B cell (primary cell): ENCODE measurements at regions not wholly inside any gene's neighbourhood (a gene's known extent, or its start where the extent isn't known, plus 50 kb on each side); places are given as distances from the start of the nearest gene placed in this dataset.

Experiments
- ATAC-seq: fragments of 200-7000 bp; cut with Tn5 transposase; one replicate; pipeline ENCODE4 v1.10.0; 2021; ENCODE audit warnings: low read depth, mild to moderate bottlenecking, moderate number of reproducible peaks, moderate library complexity
- CTCF ChIA-PET: fragments of 350-600 bp; sonication (Branson Sonifier 250); formaldehyde crosslinking; loops from one replicate; lab custom pipeline; 2021; ENCODE audit warnings: antibody characterized with exemption, inconsistent platforms; lab: Charles Lee
- POLR2A ChIA-PET: fragments of 350-600 bp; sonication (Branson Sonifier 250); formaldehyde crosslinking; loops from one replicate; lab custom pipeline; 2021; ENCODE audit warnings: antibody characterized with exemption; lab: Charles Lee
- DNase-seq: peaks from one replicate; pipeline ENCODE4 v3.0.0; 2013
- H2AFZ ChIP-seq: 2 replicates; pipeline ENCODE4 v1.6.1; 2012; ENCODE audit warnings: mild to moderate bottlenecking, low read depth, low read length; ENCODE audit not compliant: insufficient read depth, poor library complexity, severe bottlenecking
- H3K27ac ChIP-seq, 2 donors: 1 replicate in 1 of 2; 2 replicates in 1 of 2; pipeline ENCODE4 v1.5.1; 2012 to 2013; ENCODE audit warnings: low read length in 2 of 2, mild to moderate bottlenecking in 2 of 2, moderate library complexity in 1 of 2
- H3K27me3 ChIP-seq, 4 experiments: fragments of 200-600 bp in 1 of 4; sonication (generic) in 1 of 4; replicated peaks in 1 of 4; 1 replicate in 2 of 4; 2 replicates in 2 of 4; pipeline versions ENCODE4 v1.6.1 to v1.7.0; 2013 to 2016; ENCODE audit warnings: low read length in 3 of 4, mild to moderate bottlenecking in 2 of 4, mixed read lengths in 1 of 4, moderate library complexity in 1 of 4; ENCODE audit not compliant: insufficient read depth in 4 of 4, control insufficient read depth in 3 of 4; ENCODE audit errors: control extremely low read depth in 1 of 4
- H3K36me3 ChIP-seq, 2 experiments: replicated peaks in 1 of 2; 1 replicate in 1 of 2; 2 replicates in 1 of 2; pipeline versions ENCODE4 v1.6.1 to v1.7.1; 2013; ENCODE audit warnings: low read length in 1 of 2; ENCODE audit not compliant: insufficient read depth in 2 of 2, control insufficient read depth in 1 of 2; ENCODE audit errors: control extremely low read depth in 1 of 2, extremely low read depth in 1 of 2
- H3K4me1 ChIP-seq, 2 donors: fragments of 200-600 bp in 1 of 2; sonication (generic) in 1 of 2; 1 replicate in 1 of 2; 2 replicates in 1 of 2; pipeline versions ENCODE4 v1.5.1 to v1.6.1; 2013 to 2017; ENCODE audit warnings: low read length in 2 of 2; ENCODE audit not compliant: control insufficient read depth in 2 of 2, insufficient read depth in 2 of 2
- H3K4me2 ChIP-seq: replicated peaks from 2 replicates; pipeline ENCODE3; 2012; ENCODE audit warnings: mild to moderate bottlenecking, low read depth, low read length; ENCODE audit not compliant: poor library complexity, severe bottlenecking
- H3K4me3 ChIP-seq, 5 experiments: fragments of 200-600 bp in 1 of 5; sonication (generic) in 1 of 5; 1 replicate in 3 of 5; 2 replicates in 2 of 5; pipeline versions ENCODE4 v1.5.1 to v1.7.0; 2011 to 2016; ENCODE audit warnings: low read length in 4 of 5, mild to moderate bottlenecking in 4 of 5, low read depth in 2 of 5, control low read depth in 1 of 5, moderate library complexity in 1 of 5; ENCODE audit not compliant: insufficient read depth in 1 of 5; ENCODE audit errors: control extremely low read depth in 1 of 5, extremely low read depth in 1 of 5
- H3K79me2 ChIP-seq: fragments of 200-600 bp; sonication (generic); one replicate; pipeline ENCODE4 v1.6.0; 2016; ENCODE audit warnings: low read length; ENCODE audit not compliant: control insufficient read depth, insufficient read depth
- H3K9ac ChIP-seq: fragments of 200-600 bp; sonication (generic); 2 replicates; pipeline ENCODE4 v1.6.1; 2017; ENCODE audit warnings: mild to moderate bottlenecking, low read length, moderate library complexity
- H3K9me3 ChIP-seq, 3 donors: one replicate each; pipeline versions ENCODE4 v1.6.1 to v1.7.1; 2013; ENCODE audit warnings: low read length in 2 of 3; ENCODE audit not compliant: control insufficient read depth in 2 of 3, insufficient read depth in 1 of 3; ENCODE audit errors: control extremely low read depth in 1 of 3
- H4K20me1 ChIP-seq: 2 replicates; pipeline ENCODE4 v1.6.0; 2012; ENCODE audit warnings: mild to moderate bottlenecking, low read length; ENCODE audit not compliant: insufficient read depth, control insufficient read depth, poor library complexity, severe bottlenecking
- H3K27ac Mint-ChIP-seq: one replicate; pipeline ENCODE4 v1.8.0; 2021; ENCODE audit warnings: mixed read lengths
- H3K27me3 Mint-ChIP-seq: one replicate; pipeline ENCODE4 v1.8.0; 2021; ENCODE audit warnings: mixed read lengths
- H3K4me1 Mint-ChIP-seq: one replicate; pipeline ENCODE4 v1.8.0; 2021; ENCODE audit warnings: mixed read lengths
- H3K4me3 Mint-ChIP-seq: one replicate; pipeline ENCODE4 v1.8.0; 2021; ENCODE audit warnings: mixed read lengths
- H3K9me3 Mint-ChIP-seq: one replicate; pipeline ENCODE4 v1.8.0; 2022; ENCODE audit warnings: mixed read lengths; ENCODE audit not compliant: insufficient read depth
- EZH2 ChIP-seq: IDR thresholded peaks from 2 replicates; pipeline ENCODE4 v1.6.1; 2012; ENCODE audit warnings: borderline replicate concordance, low read depth, mild to moderate bottlenecking, moderate library complexity, low read length; ENCODE audit not compliant: insufficient read depth, poor library complexity, severe bottlenecking
- WGBS: methylation state at CpG from one replicate; pipeline ENCODE4 v1.1.5; 2013; ENCODE audit warnings: missing lambda C conversion rate; ENCODE audit not compliant: insufficient coverage; 5-methylcytosine and 5-hydroxymethylcytosine counted together
- intact Hi-C: fragments of 100-400 bp; cut with micrococcal nuclease; formaldehyde crosslinking; loops from one replicate; pipeline ENCODE4 v1.10.0; 2022
- TF ChIP-seq, protein P1 (sequence below): fragments of 200-600 bp; IDR thresholded peaks from one replicate; pipeline ENCODE4 v1.8.0; 2022; ENCODE audit warnings: antibody characterized with exemption, mild to moderate bottlenecking

DNA sequence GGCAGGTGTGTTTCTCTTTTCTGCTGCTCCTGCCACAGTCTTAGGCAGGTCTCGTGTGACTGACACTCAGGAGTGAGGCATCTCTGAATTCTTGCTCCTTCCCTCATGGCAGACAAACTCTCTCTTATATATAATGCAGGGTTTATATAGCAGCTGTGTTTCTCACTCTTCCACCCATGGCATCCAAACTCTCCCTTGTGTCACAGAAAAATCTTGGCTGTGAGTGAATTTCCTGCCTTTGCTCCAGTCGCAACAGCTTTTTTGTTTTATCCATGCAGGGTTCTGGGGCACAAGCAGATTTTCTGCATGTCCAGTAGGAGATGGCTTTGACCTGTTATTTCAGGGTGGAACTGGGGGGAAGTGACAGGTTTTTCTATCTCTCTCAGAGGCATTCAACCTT lies 1275.5 kb downstream of the ADGRL3 start:
- no peak overlapping the region for H2AFZ ChIP-seq
- CTCF ChIA-PET = no interaction called here
- no peak overlapping the region for H3K4me3 Mint-ChIP-seq
- H3K27me3 ChIP-seq = no peaks in the 10 kb centered on the region
- H3K4me1 Mint-ChIP-seq = no peaks in the 10 kb centered on the region
- no peaks in the 10 kb centered on the region for H4K20me1 ChIP-seq
- H3K4me2 ChIP-seq = no peak overlapping the region
- peaks cover 0 to 1% (median 0%) of the 10 kb centered on the region in 3 donors for H3K9me3 ChIP-seq
- H3K9ac ChIP-seq = no peak overlapping the region
- intact Hi-C loops = no loop called here
- no peak overlapping the region for H3K4me3 ChIP-seq
- POLR2A ChIA-PET = no interaction called here
- H3K27me3 Mint-ChIP-seq = no peaks in the 10 kb centered on the region
- H3K9me3 Mint-ChIP-seq = no peaks in the 10 kb centered on the region
- no peak for DNase-seq
- no peaks in the 10 kb centered on the region for H3K36me3 ChIP-seq
- H3K27ac ChIP-seq = no peak overlapping the region
- no peaks in the 10 kb centered on the region for H3K79me2 ChIP-seq
- no CpG with 5 or more reads among the region's 2 CpGs for WGBS
- TF ChIP-seq EZH2 = no peak
- TF ChIP-seq, protein P1, sequence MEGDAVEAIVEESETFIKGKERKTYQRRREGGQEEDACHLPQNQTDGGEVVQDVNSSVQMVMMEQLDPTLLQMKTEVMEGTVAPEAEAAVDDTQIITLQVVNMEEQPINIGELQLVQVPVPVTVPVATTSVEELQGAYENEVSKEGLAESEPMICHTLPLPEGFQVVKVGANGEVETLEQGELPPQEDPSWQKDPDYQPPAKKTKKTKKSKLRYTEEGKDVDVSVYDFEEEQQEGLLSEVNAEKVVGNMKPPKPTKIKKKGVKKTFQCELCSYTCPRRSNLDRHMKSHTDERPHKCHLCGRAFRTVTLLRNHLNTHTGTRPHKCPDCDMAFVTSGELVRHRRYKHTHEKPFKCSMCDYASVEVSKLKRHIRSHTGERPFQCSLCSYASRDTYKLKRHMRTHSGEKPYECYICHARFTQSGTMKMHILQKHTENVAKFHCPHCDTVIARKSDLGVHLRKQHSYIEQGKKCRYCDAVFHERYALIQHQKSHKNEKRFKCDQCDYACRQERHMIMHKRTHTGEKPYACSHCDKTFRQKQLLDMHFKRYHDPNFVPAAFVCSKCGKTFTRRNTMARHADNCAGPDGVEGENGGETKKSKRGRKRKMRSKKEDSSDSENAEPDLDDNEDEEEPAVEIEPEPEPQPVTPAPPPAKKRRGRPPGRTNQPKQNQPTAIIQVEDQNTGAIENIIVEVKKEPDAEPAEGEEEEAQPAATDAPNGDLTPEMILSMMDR = no peak
- ATAC-seq = no peak
- H3K4me1 ChIP-seq = no peaks in the 10 kb centered on the region
- no peak overlapping the region for H3K27ac Mint-ChIP-seq

DNA sequence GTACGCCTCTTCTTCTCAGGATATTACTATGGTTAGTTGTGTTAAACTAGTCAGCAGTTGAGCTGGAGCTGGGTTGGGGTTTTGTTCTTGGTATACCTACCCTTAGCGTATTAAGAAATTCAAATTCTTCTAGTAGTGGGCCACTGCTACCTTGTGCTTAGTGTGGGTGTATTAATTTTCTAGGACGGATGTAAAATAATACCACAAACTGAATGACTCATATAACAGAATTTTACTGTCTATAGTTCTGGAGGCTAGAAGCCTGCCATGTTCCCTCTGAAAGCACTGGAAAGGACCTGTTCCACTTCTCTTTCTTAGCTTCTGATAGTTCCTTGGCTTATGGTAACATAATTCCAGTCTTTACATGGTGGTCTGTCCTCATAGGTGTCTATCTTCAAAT lies 1274.7 kb downstream of the ADGRL3 start:
- no peak for ATAC-seq
- Histone ChIP-seq H3K27me3 (no peaks in the 10 kb centered on the region), H3K79me2 (no peaks in the 10 kb centered on the region), H2AFZ (no peak overlapping the region), H3K9me3 (peaks cover 0 to 1% (median 0%) of the 10 kb centered on the region in 3 donors), H3K4me3 (no peak overlapping the region), H3K36me3 (no peaks in the 10 kb centered on the region), H4K20me1 (no peaks in the 10 kb centered on the region), H3K4me2 (no peak overlapping the region), H3K4me1 (no peaks in the 10 kb centered on the region), H3K9ac (no peak overlapping the region), H3K27ac (no peak overlapping the region)
- ChIA-PET CTCF (no interaction called here), POLR2A (no interaction called here)
- intact Hi-C loops = no loop called here
- no peaks in the 10 kb centered on the region for H3K27me3 Mint-ChIP-seq
- no peaks in the 10 kb centered on the region for H3K9me3 Mint-ChIP-seq
- TF ChIP-seq EZH2 = no peak
- TF ChIP-seq, protein P1 = no peak
- H3K27ac Mint-ChIP-seq = no peak overlapping the region
- no CpG with 5 or more reads among the region's 3 CpGs for WGBS
- DNase-seq = no peak
- H3K4me3 Mint-ChIP-seq = no peak overlapping the region
- no peaks in the 10 kb centered on the region for H3K4me1 Mint-ChIP-seq
